HL-60 (cell line): ENCODE measurements at regions not wholly inside any gene's neighbourhood (a gene's known extent, or its start where the extent isn't known, plus 50 kb on each side); places are given as distances from the start of the nearest gene placed in this dataset.

Source experiments
- CTCF ChIP-seq: IDR thresholded peaks from one replicate; pipeline ENCODE4 v1.5.1; 2011; ENCODE audit warnings: low read length, control low read depth, inconsistent platforms; ENCODE audit not compliant: insufficient read depth
- GABPA ChIP-seq: IDR thresholded peaks from 2 replicates; pipeline ENCODE4 v1.6.1; 2012; ENCODE audit warnings: low read depth
- POLR2AphosphoS5 ChIP-seq: IDR thresholded peaks from 2 replicates; pipeline ENCODE4 v1.6.1; 2012; ENCODE audit warnings: low read depth
- REST ChIP-seq: IDR thresholded peaks from 2 replicates; pipeline ENCODE4 v1.6.1; 2012; ENCODE audit warnings: low read depth; ENCODE audit not compliant: insufficient replicate concordance

GRCh38 chr5:99089822-99090549, 161.2 kb upstream of the CHD1 start:
- TF ChIP-seq CTCF (no peak), GABPA (no peak), REST (no peak), POLR2AphosphoS5 (no peak)
